ENCODE measurements at regions not wholly inside any gene's neighbourhood (a gene's known extent, or its start where the extent isn't known, plus 50 kb on each side); places are given as distances from the start of the nearest gene placed in this dataset.
A peak's percentile ranks its signal among the peaks of the same experiment; 100 is the strongest.

GRCh38 chr5:18789218-18789998 lies 1155.1 kb downstream of the TAF11L14 start:
- Histone ChIP-seq H3K4me3 (ENCODE audit: low read depth, low read length) (no peak overlapping the region), H3K4me1 (no peaks in the 10 kb centered on the region), H3K36me3 (no peaks in the 10 kb centered on the region), H3K27me3 (no peaks in the 10 kb centered on the region), H3K9me3 (no peaks in the 10 kb centered on the region)
- DNase-seq = no peak
- no peak for TF ChIP-seq CTCF (IDR thresholded peaks at IDR 0.05; ENCODE audit: low read depth, low read length)

- H3K4me1 ChIP-seq = no peaks in the 10 kb centered on the region
- H3K36me3 ChIP-seq = no peaks in the 10 kb centered on the region
- DNase-seq = peak; percentile 59
- no peak for TF ChIP-seq CTCF (IDR thresholded peaks at IDR 0.05; ENCODE audit: low read depth, low read length)
- no peak overlapping the region for H3K4me3 ChIP-seq (ENCODE audit: low read depth, low read length)
- H3K27me3 ChIP-seq = no peaks in the 10 kb centered on the region
- H3K9me3 ChIP-seq = no peaks in the 10 kb centered on the region
Observed at GRCh38 chr5:18792145-18792544, 1157.9 kb downstream of the TAF11L14 start.

GRCh38 chr5:18797222-18797621 lies 1163.0 kb downstream of the TAF11L14 start:
- Histone ChIP-seq H3K9me3 (no peaks in the 10 kb centered on the region), H3K27me3 (no peaks in the 10 kb centered on the region), H3K36me3 (no peaks in the 10 kb centered on the region), H3K4me3 (ENCODE audit: low read depth, low read length) (no peak overlapping the region), H3K4me1 (no peaks in the 10 kb centered on the region)
- no peak for DNase-seq
- no peak for TF ChIP-seq CTCF (IDR thresholded peaks at IDR 0.05; ENCODE audit: low read depth, low read length)

GRCh38 chr5:18798058-18798457 lies 1163.8 kb downstream of the TAF11L14 start:
- H3K4me1 ChIP-seq = no peaks in the 10 kb centered on the region
- DNase-seq = no peak
- H3K36me3 ChIP-seq = no peaks in the 10 kb centered on the region
- no peaks in the 10 kb centered on the region for H3K27me3 ChIP-seq
- no peak overlapping the region for H3K4me3 ChIP-seq (ENCODE audit: low read depth, low read length)
- TF ChIP-seq CTCF (IDR thresholded peaks at IDR 0.05; ENCODE audit: low read depth, low read length) = no peak
- H3K9me3 ChIP-seq = no peaks in the 10 kb centered on the region

GRCh38 chr5:18799482-18800128 lies 1165.3 kb downstream of the TAF11L14 start:
- Histone ChIP-seq H3K36me3 (no peaks in the 10 kb centered on the region), H3K4me3 (ENCODE audit: low read depth, low read length) (no peak overlapping the region), H3K4me1 (no peaks in the 10 kb centered on the region), H3K27me3 (no peaks in the 10 kb centered on the region), H3K9me3 (no peaks in the 10 kb centered on the region)
- no peak for DNase-seq
- no peak for TF ChIP-seq CTCF (IDR thresholded peaks at IDR 0.05; ENCODE audit: low read depth, low read length)
